ENCODE measurements at regions not wholly inside any gene's neighbourhood (a gene's known extent, or its start where the extent isn't known, plus 50 kb on each side); places are given as distances from the start of the nearest gene placed in this dataset.

GRCh38 chr1:229842302-229843255 lies 216.5 kb downstream of the URB2 start:
- Histone ChIP-seq H3K9me3 (ENCODE audit: low read depth) (no peaks in the 10 kb centered on the region), H3K27me3 (no peaks in the 10 kb centered on the region), H3K4me3 (no peak overlapping the region), H3K36me3 (no peaks in the 10 kb centered on the region), H3K27ac (no peak overlapping the region), H3K4me1 (ENCODE audit: low read depth) (no peaks in the 10 kb centered on the region)
- no peak for DNase-seq (ENCODE audit: low read depth in 1 of 2, low spot score in 1 of 2)
- TF ChIP-seq, protein P1, sequence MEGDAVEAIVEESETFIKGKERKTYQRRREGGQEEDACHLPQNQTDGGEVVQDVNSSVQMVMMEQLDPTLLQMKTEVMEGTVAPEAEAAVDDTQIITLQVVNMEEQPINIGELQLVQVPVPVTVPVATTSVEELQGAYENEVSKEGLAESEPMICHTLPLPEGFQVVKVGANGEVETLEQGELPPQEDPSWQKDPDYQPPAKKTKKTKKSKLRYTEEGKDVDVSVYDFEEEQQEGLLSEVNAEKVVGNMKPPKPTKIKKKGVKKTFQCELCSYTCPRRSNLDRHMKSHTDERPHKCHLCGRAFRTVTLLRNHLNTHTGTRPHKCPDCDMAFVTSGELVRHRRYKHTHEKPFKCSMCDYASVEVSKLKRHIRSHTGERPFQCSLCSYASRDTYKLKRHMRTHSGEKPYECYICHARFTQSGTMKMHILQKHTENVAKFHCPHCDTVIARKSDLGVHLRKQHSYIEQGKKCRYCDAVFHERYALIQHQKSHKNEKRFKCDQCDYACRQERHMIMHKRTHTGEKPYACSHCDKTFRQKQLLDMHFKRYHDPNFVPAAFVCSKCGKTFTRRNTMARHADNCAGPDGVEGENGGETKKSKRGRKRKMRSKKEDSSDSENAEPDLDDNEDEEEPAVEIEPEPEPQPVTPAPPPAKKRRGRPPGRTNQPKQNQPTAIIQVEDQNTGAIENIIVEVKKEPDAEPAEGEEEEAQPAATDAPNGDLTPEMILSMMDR (IDR thresholded peaks at IDR 0.05; ENCODE audit: low read depth, low read length), result no peak

DNA sequence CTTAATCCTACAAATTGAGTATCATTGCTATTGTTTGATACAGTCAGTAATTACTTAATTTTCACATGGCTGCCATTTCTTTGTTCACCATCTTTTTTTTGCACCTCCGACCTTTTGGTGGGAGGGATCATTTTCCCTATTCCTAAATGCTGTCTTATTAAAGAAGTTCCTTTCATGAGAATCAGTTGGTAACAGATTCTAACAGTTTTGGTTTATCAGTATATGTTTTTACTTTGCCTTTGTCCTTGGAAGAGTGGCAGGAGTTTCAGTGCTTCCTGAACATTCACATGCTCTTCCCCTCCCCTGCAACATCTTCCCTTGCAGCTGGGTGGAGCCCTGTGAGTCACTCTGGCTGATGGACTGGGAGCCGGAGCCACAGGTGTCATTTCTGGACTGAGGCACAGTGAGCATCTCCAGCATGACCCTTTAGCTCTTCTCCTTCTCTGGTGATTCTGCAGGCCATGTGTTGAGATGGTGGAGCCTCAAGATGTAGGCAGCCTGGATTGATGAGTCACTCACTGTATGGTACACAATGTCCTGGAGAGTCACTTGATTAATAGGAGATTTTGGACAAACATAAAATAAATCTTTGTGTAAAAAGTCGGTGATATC lies 217.7 kb downstream of the URB2 start:
- no peaks in the 10 kb centered on the region for H3K27me3 ChIP-seq
- H3K36me3 ChIP-seq, result no peaks in the 10 kb centered on the region
- no peak overlapping the region for H3K4me3 ChIP-seq
- peak in 1 of 2 donors; percentile 23 for DNase-seq (ENCODE audit: low read depth in 1 of 2, low spot score in 1 of 2)
- no peaks in the 10 kb centered on the region for H3K4me1 ChIP-seq (ENCODE audit: low read depth)
- TF ChIP-seq, protein P1 (IDR thresholded peaks at IDR 0.05; ENCODE audit: low read depth, low read length), result peak; percentile 18
- H3K27ac ChIP-seq, result no peak overlapping the region
- no peaks in the 10 kb centered on the region for H3K9me3 ChIP-seq (ENCODE audit: low read depth)

DNA sequence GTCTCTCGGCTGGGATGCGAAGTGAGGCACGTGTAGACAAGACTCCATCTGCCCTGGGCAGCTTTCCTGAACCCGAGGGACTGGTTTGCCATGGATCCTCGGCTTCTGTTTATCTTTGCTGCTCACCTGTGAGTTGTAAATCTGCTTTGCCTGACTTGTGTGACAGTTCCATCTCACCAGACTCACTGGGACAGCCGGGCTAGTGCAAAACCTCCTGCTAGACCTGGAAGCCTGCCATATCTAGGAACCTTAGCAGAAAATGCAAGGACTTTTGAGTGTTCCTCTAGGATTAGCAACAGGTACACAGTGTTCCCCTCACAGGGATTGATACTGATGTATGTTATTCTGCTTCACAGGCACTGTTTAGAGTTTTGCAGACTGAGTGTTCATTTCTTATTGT lies 218.6 kb downstream of the URB2 start:
- TF ChIP-seq, protein P1 (IDR thresholded peaks at IDR 0.05; ENCODE audit: low read depth, low read length), result no peak
- Histone ChIP-seq H3K36me3 (no peaks in the 10 kb centered on the region), H3K4me3 (no peak overlapping the region), H3K4me1 (ENCODE audit: low read depth) (no peaks in the 10 kb centered on the region), H3K27ac (no peak overlapping the region), H3K9me3 (ENCODE audit: low read depth) (no peaks in the 10 kb centered on the region), H3K27me3 (no peaks in the 10 kb centered on the region)
- peak in 1 of 2 donors; percentile 24 for DNase-seq (ENCODE audit: low read depth in 1 of 2, low spot score in 1 of 2)

DNA sequence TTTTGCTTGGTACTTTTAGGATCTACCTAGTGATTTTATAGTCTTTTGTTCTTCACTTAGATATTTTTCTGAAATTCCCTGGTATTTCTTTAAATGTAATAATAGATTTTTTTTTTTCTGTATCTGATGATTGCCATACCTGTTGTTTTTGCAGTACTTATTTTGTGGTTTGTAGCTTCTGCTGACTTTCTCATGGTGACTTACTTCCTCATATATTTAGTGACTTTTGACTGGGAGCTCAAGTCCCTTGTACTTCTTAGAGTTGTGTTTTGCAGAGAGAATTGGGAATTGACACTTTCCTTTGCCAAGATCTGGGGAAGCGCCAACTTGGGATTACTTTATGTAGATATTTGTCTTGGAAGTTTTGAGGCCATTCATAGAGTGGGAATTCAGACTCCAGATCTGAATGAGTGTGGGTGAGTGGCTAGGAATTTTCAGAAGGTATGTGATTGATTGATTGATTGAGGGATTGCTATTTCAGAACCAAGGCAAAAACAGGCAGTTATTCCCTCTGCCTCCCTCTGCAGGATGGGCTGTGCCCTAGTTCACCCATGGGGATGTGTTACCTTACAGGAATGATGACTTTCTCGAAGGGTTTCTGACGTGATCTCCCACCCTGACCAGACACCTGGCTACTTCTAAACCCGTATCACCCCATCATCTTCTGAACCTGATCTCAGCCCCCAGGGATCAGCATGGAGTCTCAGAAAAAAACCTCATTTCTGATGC lies 219.5 kb downstream of the URB2 start:
- no peaks in the 10 kb centered on the region for H3K27me3 ChIP-seq
- H3K4me3 ChIP-seq, result no peak overlapping the region
- H3K36me3 ChIP-seq, result no peaks in the 10 kb centered on the region
- no peaks in the 10 kb centered on the region for H3K9me3 ChIP-seq (ENCODE audit: low read depth)
- H3K27ac ChIP-seq, result no peak overlapping the region
- no peaks in the 10 kb centered on the region for H3K4me1 ChIP-seq (ENCODE audit: low read depth)
- TF ChIP-seq, protein P1 (IDR thresholded peaks at IDR 0.05; ENCODE audit: low read depth, low read length), result no peak
- no peak for DNase-seq (ENCODE audit: low read depth in 1 of 2, low spot score in 1 of 2)

- Histone ChIP-seq H3K27me3 (no peaks in the 10 kb centered on the region), H3K4me1 (ENCODE audit: low read depth) (no peaks in the 10 kb centered on the region), H3K36me3 (no peaks in the 10 kb centered on the region), H3K9me3 (ENCODE audit: low read depth) (no peaks in the 10 kb centered on the region), H3K4me3 (no peak overlapping the region), H3K27ac (no peak overlapping the region)
- DNase-seq (ENCODE audit: low read depth in 1 of 2, low spot score in 1 of 2), result no peak
- TF ChIP-seq, protein P1 (IDR thresholded peaks at IDR 0.05; ENCODE audit: low read depth, low read length), result no peak
Measured at GRCh38 chr1:229846351-229846750, 220.3 kb downstream of the URB2 start.
